Osteoblast (primary cell): ENCODE measurements at regions not wholly inside any gene's neighbourhood (a gene's known extent, or its start where the extent isn't known, plus 50 kb on each side); places are given as distances from the start of the nearest gene placed in this dataset.
"Not testable (repeated sequence)": the region's sequence is repeated elsewhere in the genome, so short reads cannot be mapped to it uniquely, and the experiment has no call there.

Source experiments
- DNase-seq: peaks from one replicate; pipeline ENCODE4 v3.0.0; 2011; ENCODE audit warnings: low spot score, mixed read lengths; ENCODE audit not compliant: insufficient read length; ENCODE audit errors: missing footprints
- H2AFZ ChIP-seq: 2 replicates; pipeline ENCODE4 v1.6.0; 2011; ENCODE audit warnings: mild to moderate bottlenecking, low read length
- H3K27ac ChIP-seq: 2 replicates; pipeline ENCODE4 v1.5.1; 2011; ENCODE audit warnings: mild to moderate bottlenecking, low read depth, low read length, moderate library complexity
- H3K27me3 ChIP-seq: 2 replicates; pipeline ENCODE4 v1.6.0; 2012; ENCODE audit warnings: mild to moderate bottlenecking, control low read depth, inconsistent platforms, low read length, moderate library complexity; ENCODE audit not compliant: insufficient read depth
- H3K36me3 ChIP-seq: 2 replicates; pipeline ENCODE4 v1.5.1; 2011; ENCODE audit warnings: mild to moderate bottlenecking, low read length, control low read depth, moderate library complexity; ENCODE audit not compliant: insufficient read depth
- H3K4me1 ChIP-seq: 2 replicates; pipeline ENCODE4 v1.5.1; 2011; ENCODE audit warnings: mild to moderate bottlenecking, low read length, control low read depth, moderate library complexity; ENCODE audit not compliant: insufficient read depth
- H3K4me2 ChIP-seq: 2 replicates; pipeline ENCODE4 v1.6.0; 2011; ENCODE audit warnings: mild to moderate bottlenecking, low read length; ENCODE audit not compliant: insufficient read depth
- H3K4me3 ChIP-seq: fragments of 200-600 bp; sonication (generic); 3 replicates; pipeline ENCODE4 v1.5.1; 2012; ENCODE audit warnings: mild to moderate bottlenecking, low read length, inconsistent platforms; ENCODE audit not compliant: insufficient read depth
- H3K79me2 ChIP-seq: 2 replicates; pipeline ENCODE4 v1.6.0; 2012; ENCODE audit warnings: mild to moderate bottlenecking, low read length, control low read depth, inconsistent platforms; ENCODE audit not compliant: insufficient read depth
- H3K9me3 ChIP-seq: 2 replicates; pipeline ENCODE4 v1.5.1; 2011; ENCODE audit warnings: low read depth, low read length, control low read depth
- H4K20me1 ChIP-seq: 2 replicates; pipeline ENCODE4 v1.6.0; 2012; ENCODE audit warnings: mild to moderate bottlenecking, low read length, control low read depth; ENCODE audit not compliant: insufficient read depth
- CTCF ChIP-seq: IDR thresholded peaks from 2 replicates; pipeline ENCODE4 v1.5.1; 2011; ENCODE audit warnings: mild to moderate bottlenecking, low read depth, low read length, moderate library complexity; ENCODE audit errors: extremely low read depth

- Histone ChIP-seq H3K4me2 (no peak overlapping the region), H3K9me3 (no peaks in the 10 kb centered on the region), H3K27me3 (no peaks in the 10 kb centered on the region), H3K79me2 (no peaks in the 10 kb centered on the region), H3K4me3 (no peak overlapping the region), H3K36me3 (no peaks in the 10 kb centered on the region), H2AFZ (no peak overlapping the region), H3K4me1 (no peaks in the 10 kb centered on the region), H4K20me1 (no peaks in the 10 kb centered on the region), H3K27ac (no peak overlapping the region)
- peak; percentile 62 for DNase-seq
- no peak for TF ChIP-seq CTCF
These were observed 125.6 kb downstream of the BRD1 start for GRCh38 chr22:49702068-49702397.

- Histone ChIP-seq H3K9me3 (no peaks in the 10 kb centered on the region), H3K27ac (no peak overlapping the region), H3K4me2 (no peak overlapping the region), H3K4me1 (no peaks in the 10 kb centered on the region), H3K4me3 (no peak overlapping the region), H2AFZ (no peak overlapping the region), H3K36me3 (no peaks in the 10 kb centered on the region), H4K20me1 (no peaks in the 10 kb centered on the region), H3K79me2 (no peaks in the 10 kb centered on the region), H3K27me3 (no peaks in the 10 kb centered on the region)
- no peak for DNase-seq
- TF ChIP-seq CTCF: peak; percentile 9
These were observed 126.1 kb downstream of the BRD1 start for GRCh38 chr22:49701380-49702067.

GRCh38 chr22:49699928-49700498 is 127.7 kb downstream of the BRD1 start:
- Histone ChIP-seq H3K4me1 (no peaks in the 10 kb centered on the region), H4K20me1 (no peaks in the 10 kb centered on the region), H3K36me3 (no peaks in the 10 kb centered on the region), H3K4me2 (no peak overlapping the region), H3K27me3 (no peaks in the 10 kb centered on the region), H3K79me2 (no peaks in the 10 kb centered on the region), H2AFZ (no peak overlapping the region), H3K9me3 (no peaks in the 10 kb centered on the region), H3K27ac (no peak overlapping the region), H3K4me3 (no peak overlapping the region)
- TF ChIP-seq CTCF: no peak
- DNase-seq: peak; percentile 34

GRCh38 chr22:49699476-49699875 is 128.2 kb downstream of the BRD1 start:
- H3K36me3 ChIP-seq: no peaks in the 10 kb centered on the region
- TF ChIP-seq CTCF: no peak
- no peaks in the 10 kb centered on the region for H4K20me1 ChIP-seq
- no peak overlapping the region for H3K27ac ChIP-seq
- peak; percentile 56 for DNase-seq
- H3K27me3 ChIP-seq: no peaks in the 10 kb centered on the region
- no peaks in the 10 kb centered on the region for H3K4me1 ChIP-seq
- H3K4me2 ChIP-seq: no peak overlapping the region
- H3K4me3 ChIP-seq: no peak overlapping the region
- H3K79me2 ChIP-seq: no peaks in the 10 kb centered on the region
- no peak overlapping the region for H2AFZ ChIP-seq
- H3K9me3 ChIP-seq: no peaks in the 10 kb centered on the region

DNA sequence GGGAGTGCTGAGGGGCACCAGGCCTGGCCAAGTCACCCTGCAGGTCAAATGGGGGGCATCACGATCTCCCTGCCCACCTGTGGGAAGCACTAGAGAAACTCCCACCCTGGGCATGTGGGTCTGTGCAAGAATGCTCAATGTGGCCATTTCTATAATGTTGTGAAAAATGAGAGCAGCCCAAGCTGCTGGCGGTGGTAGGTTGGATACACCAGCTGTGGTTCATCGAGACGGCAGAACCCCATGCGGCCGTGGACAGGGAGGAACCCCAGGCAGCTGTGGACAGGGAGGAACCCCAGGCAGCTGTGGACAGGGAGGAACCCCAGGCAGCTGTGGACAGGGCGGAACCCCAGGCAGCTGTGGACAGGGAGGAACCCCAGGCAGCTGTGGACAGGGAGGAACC is 129.1 kb downstream of the BRD1 start:
- not testable (repeated sequence) for H3K36me3 ChIP-seq, H3K79me2 ChIP-seq, H3K9me3 ChIP-seq, H3K27me3 ChIP-seq, H4K20me1 ChIP-seq, H3K4me1 ChIP-seq, H3K27ac ChIP-seq, H3K4me2 ChIP-seq, DNase-seq, H2AFZ ChIP-seq, H3K4me3 ChIP-seq
